ENCODE measurements at regions not wholly inside any gene's neighbourhood (a gene's known extent, or its start where the extent isn't known, plus 50 kb on each side); places are given as distances from the start of the nearest gene placed in this dataset.

GRCh38 chr14:45587142-45587541 lies 334.1 kb upstream of the MIS18BP1 start:
- H3K4me1 ChIP-seq (ENCODE audit: control insufficient read depth, insufficient read depth, low read length): no peaks in the 10 kb centered on the region
- no peak overlapping the region for H2AFZ ChIP-seq (replicated peaks; ENCODE audit: low read length, poor library complexity)
- no peaks in the 10 kb centered on the region for H3K79me1 ChIP-seq (ENCODE audit: low read depth in 1 of 2, low read length in 2 of 2)
- no peak overlapping the region for H3K4me3 ChIP-seq (ENCODE audit: insufficient read depth, low read depth, low read length)
- H3K56ac ChIP-seq (ENCODE audit: extremely low read depth, insufficient read depth, low read length): no peak overlapping the region
- H2BK120ac ChIP-seq (ENCODE audit: low read depth, low read length): no peak overlapping the region
- H4K8ac ChIP-seq (ENCODE audit: low read depth in 2 of 2, low read length in 2 of 2): no peak overlapping the region
- no peak overlapping the region for H2BK5ac ChIP-seq (ENCODE audit: low read depth, low read length, poor library complexity, severe bottlenecking)
- ChIA-PET CTCF (no interaction called here), POLR2A (ENCODE audit: unreplicated experiment) (no interaction called here)
- intact Hi-C loops (cut with micrococcal nuclease): no loop called here
- H4K5ac ChIP-seq (ENCODE audit: low read depth, low read length): no peak overlapping the region
- no peak overlapping the region for H4K91ac ChIP-seq (ENCODE audit: insufficient read depth, low read depth, low read length)
- no peaks in the 10 kb centered on the region for H3K36me3 ChIP-seq (ENCODE audit: control insufficient read depth, insufficient read depth, low read length)
- no peak for TF ChIP-seq CTCF (conservative IDR thresholded peaks at IDR 0.05; ENCODE audit: low read depth, low read length)
- ATAC-seq (ENCODE audit: low read depth) (no peak), DNase-seq (no peak)
- H3K23ac ChIP-seq (ENCODE audit: low read depth, low read length): no peak overlapping the region
- H3K27me3 ChIP-seq (ENCODE audit: control insufficient read depth, insufficient read depth, low read length): no peaks in the 10 kb centered on the region
- no peaks in the 10 kb centered on the region for H3K9me1 ChIP-seq (ENCODE audit: insufficient read depth, low read length)
- no peak overlapping the region for H3K4me2 ChIP-seq (ENCODE audit: low read depth, low read length)
- no peak overlapping the region for H3K14ac ChIP-seq (replicated peaks; ENCODE audit: low read depth, low read length)
- WGBS, 2 experiments (ENCODE audit: extremely low coverage in 2 of 2, insufficient read length in 1 of 2): no CpG with 5 or more reads among the region's 3 CpGs
- no peak overlapping the region for H2AK5ac ChIP-seq (ENCODE audit: low read depth, low read length)
- H3K9me3 ChIP-seq (ENCODE audit: control insufficient read depth, insufficient read depth, low read length): peaks cover 20% of the 10 kb centered on the region; the same call in 1 of the 2 replicates
- BruUV-seq (replicated peaks): no TSS peak
- H3K9ac ChIP-seq (ENCODE audit: low read depth, low read length): no peak overlapping the region
- no peak overlapping the region for H2BK15ac ChIP-seq (ENCODE audit: low read depth, low read length)
- H3K18ac ChIP-seq (ENCODE audit: low read depth, low read length): no peak overlapping the region
- no peak overlapping the region for H3K4ac ChIP-seq (ENCODE audit: low read depth, low read length)
- H2BK20ac ChIP-seq (ENCODE audit: low read depth, low read length): no peak overlapping the region
- no peaks in the 10 kb centered on the region for H4K20me1 ChIP-seq (ENCODE audit: insufficient read depth, low read length)
- dilution Hi-C loops (cut with HindIII; ENCODE audit: low sequenced_read_pairs, unreplicated experiment): no loop called here
- in situ Hi-C loops (cut with MboI; ENCODE audit: low sequenced_read_pairs): no loop called here
- no peak overlapping the region for H2AK9ac ChIP-seq (replicated peaks; ENCODE audit: low read depth, low read length, poor library complexity)
- H3K27ac ChIP-seq (ENCODE audit: insufficient read depth, low read length): no peak overlapping the region
